DND-41 (cell line): ENCODE measurements at regions not wholly inside any gene's neighbourhood (a gene's known extent, or its start where the extent isn't known, plus 50 kb on each side); places are given as distances from the start of the nearest gene placed in this dataset.

Experiments used
- CTCF ChIP-seq: IDR thresholded peaks from 2 replicates; pipeline ENCODE4 v1.5.1; 2012; ENCODE audit warnings: borderline replicate concordance, low read length, moderate library complexity, mild to moderate bottlenecking; ENCODE audit not compliant: poor library complexity, severe bottlenecking; ENCODE audit errors: extremely low read depth
- EZH2 ChIP-seq: IDR thresholded peaks from 3 replicates; pipeline ENCODE4 v1.6.1; 2012; ENCODE audit warnings: borderline replicate concordance, low read depth, mild to moderate bottlenecking, moderate library complexity, low read length, inconsistent platforms; ENCODE audit not compliant: severe bottlenecking

GRCh38 chr20:57787990-57788781 is 78.4 kb upstream of the PMEPA1 start:
- no peak for TF ChIP-seq EZH2
- no peak for TF ChIP-seq CTCF
